ENCODE measurements at regions not wholly inside any gene's neighbourhood (a gene's known extent, or its start where the extent isn't known, plus 50 kb on each side); places are given as distances from the start of the nearest gene placed in this dataset.

GRCh38 chr5:73238873-73239272 is 65.9 kb downstream of the TMEM174 start:
- TF ChIP-seq RAD21 (IDR thresholded peaks at IDR 0.05; ENCODE audit: low read length) (no peak), BHLHE40 (IDR thresholded peaks at IDR 0.05; ENCODE audit: low read depth, low read length) (no peak), CTCF (conservative IDR thresholded peaks at IDR 0.05; ENCODE audit: low read depth, low read length) (no peak)

All from IMR-90 (cell line).